COLO829 (cell line): ENCODE measurements at regions not wholly inside any gene's neighbourhood (a gene's known extent, or its start where the extent isn't known, plus 50 kb on each side); places are given as distances from the start of the nearest gene placed in this dataset.

Experiments used
- DNase-seq: peaks from one replicate; pipeline ENCODE4 v3.0.0; 2012; ENCODE audit warnings: low spot score

DNA sequence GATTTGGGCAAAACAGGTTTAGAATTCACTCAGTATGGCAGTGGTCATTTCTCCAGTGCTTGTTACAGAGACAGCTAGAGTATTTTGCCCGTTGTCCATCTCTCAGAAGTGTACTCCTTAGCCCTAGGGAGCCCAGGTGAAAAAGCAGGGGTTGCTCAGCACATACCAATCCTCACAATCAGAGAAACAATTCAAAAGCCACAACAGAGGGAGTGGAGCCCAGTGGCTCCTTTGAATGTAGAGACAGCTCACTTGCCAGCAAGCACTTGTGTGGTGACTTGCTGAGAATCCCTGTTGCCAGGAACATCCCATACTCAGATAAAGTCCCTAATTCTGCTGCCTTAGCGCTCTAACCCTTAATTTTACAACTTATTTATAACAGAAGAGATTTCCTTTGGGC lies 1488.3 kb downstream of the RPA4 start:
- no peak for DNase-seq

DNA sequence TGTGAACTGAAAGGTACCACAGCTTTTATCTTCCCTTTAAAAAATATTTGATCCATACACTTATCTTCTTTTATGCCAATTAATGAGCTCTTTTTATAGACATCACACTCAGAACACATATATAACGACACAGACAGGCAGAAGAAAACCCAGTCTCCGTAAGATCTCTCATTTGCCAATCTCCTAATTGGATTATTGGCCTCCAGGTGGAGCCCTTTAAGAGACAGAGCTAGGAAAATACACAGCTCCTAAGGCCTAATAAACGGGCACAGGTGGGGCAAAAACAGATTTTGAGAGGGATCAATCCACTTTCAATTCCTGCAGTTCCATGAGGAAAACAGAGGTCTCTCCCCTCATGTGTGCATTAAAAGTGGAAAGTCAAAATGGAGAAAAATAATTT lies 1495.4 kb downstream of the RPA4 start:
- DNase-seq = no peak

DNA sequence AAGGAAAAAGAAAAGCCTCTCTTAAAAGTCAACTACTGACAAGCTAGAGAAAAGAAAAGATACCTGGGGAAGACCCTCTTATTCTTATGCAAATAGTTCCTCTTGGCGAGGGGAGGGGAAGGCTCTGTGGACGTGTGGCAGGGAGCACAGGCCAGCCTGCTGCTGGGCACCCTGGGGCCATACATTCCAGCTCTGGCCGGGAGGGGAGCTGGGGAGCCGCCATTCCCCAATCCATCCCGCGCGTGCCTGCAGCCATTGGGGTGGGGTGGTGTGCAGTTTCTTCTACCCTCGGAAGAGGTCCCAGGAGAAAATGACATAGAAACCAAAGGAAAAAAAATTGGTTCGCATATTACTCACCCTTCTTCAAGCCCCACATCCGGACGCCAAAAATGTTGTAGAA lies 1496.4 kb downstream of the RPA4 start:
- no peak for DNase-seq

DNA sequence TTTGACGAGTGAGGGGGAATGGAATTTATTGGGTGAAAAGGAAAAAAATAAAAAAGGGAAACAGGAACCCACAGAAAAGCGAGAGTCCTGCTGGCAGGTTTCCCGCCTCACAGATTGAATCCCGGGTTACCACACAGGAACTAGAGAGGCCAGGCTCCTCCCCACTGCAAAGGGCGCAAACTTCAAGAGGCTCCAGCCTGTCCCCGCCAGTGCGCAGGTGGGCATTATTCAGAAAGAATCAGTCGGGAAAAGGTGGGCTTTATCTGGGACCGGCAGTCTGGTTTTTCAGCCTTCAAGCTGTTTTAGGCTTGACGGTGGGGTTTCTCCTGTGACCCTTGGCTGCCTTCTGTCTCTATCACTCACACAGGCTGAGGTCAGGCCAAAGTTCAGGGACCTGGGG lies 1496.8 kb downstream of the RPA4 start:
- DNase-seq = no peak

DNA sequence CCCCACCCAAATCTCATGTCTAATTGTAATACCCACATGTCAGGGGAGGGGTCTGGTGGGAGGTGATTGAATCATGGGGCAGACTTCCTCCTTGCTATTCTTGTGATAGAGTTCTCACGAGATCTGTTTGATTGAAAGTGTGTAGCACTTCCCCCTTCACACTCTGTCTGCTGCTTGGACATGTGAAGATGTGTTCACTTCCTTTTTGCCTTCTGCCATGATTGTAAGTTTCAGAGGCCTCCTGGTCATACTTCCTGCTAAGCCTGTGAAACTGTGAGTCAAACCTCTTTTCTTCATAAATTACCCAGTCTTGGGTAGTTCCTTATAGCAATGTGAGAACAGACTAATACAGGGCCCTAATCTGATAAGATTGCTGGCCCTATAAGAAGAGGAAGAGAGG lies 1514.8 kb downstream of the RPA4 start:
- DNase-seq = no peak

DNA sequence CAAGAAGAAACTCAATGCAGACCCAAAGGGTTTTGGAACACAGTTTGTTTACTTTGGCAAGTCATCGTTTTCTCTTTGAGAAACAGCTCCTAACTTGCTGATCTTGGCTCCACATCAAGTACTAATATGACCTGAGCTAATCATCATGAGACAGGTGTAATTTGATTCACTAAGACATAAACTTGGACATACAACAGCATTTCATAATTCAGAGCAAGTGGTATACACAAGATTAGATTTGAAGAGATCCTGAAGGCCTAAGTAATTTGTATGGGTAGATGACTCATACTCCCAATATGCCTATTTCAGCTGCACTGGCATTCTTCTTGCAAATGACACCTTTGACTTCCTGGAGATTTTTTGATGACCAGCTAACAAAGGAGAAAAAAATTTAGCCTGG lies 1521.7 kb downstream of the RPA4 start:
- no peak for DNase-seq

DNA sequence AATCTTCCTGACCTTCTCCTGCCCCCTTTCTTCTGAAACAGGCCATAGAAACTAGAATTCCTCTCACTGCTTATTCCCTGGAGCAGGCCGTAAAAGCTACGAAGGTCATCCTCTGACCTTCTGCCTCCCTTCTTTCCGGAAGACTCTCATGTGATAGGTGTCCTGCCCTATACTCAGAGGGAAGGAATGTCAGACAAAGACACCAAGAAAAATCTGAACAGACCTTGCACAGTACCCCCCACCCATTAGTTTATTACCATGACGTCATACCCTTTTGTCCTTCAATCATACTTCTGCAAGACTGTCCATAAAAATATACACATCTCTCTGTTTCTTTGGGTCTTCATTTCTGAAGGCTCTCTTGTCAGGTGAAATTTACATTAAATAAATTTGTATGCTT lies 1523.9 kb downstream of the RPA4 start:
- peak; percentile 0 for DNase-seq

DNA sequence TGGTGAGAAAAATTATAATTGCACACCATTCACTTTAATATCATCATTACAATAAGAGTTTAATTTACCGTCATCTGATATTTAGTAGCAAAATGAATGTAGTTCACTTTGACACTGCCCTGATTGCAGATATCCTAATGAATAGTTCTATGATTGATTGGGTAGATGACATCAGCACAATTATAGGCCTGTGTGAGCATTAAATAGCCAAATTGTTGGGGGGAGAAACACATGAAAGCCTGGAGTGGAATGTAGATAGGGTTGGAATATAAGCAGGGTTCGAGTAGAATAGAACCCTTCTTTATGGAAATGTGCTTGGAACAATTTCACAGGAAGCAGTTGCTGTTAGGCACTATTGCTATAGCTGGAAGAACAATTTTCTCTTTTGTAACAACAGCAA lies 1526.2 kb downstream of the RPA4 start:
- DNase-seq = no peak

DNA sequence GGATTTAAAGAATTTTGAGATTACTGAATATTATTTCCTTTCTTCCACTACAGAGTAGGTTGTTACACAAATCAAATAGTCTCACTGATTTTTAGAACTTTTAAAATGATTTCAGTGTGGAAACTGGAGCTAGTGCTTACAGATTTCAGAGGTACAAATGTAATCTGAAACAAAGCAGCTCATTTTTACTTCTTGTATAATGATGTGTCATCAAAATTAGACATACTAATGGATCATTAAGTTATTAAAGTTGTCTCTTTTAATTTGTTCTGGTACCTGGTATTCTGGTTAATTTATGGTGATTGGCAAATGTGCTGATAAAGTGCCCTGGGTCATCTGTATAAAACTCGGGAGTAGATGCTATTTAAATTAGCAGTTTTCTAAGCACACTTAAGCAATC lies 1528.3 kb downstream of the RPA4 start:
- DNase-seq = no peak

DNA sequence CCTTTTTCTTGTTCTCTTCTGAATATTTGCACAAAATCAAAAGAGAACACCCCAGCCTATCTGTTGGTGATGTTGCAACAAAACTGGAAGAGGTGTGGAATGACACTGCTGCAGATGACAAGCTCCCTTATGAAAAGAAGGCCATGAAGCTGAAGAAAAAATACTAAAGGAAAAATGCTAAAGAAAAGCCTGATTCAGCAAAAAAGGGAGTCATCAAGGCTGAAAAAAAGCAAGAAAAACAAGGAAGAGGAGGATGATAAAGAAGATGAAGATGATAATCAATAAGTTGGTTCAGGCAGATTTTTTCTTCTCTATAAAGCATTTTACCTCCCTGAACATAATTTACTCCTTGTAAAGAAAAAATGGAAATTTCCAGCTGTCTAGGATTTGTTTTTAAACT lies 1538.8 kb downstream of the RPA4 start:
- no peak for DNase-seq

DNA sequence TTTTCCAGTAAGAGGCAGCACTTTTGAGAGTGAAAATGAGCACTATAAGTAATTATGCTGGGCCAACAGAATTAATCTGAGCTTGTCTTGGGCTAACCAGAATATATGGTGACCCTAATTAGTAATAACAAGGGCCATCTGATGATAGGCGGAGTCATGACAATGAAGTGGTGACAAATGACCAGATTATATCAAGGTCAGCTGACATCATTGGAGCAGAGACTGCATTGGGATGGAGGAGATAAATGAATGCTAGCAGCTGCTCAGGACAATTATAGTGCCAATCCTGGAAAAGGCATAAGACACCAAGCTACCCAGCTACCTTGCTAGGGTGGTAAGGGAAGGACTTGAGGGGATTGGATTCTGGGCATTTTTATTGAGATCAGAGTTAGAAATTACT lies 1548.7 kb downstream of the RPA4 start:
- no peak for DNase-seq

DNA sequence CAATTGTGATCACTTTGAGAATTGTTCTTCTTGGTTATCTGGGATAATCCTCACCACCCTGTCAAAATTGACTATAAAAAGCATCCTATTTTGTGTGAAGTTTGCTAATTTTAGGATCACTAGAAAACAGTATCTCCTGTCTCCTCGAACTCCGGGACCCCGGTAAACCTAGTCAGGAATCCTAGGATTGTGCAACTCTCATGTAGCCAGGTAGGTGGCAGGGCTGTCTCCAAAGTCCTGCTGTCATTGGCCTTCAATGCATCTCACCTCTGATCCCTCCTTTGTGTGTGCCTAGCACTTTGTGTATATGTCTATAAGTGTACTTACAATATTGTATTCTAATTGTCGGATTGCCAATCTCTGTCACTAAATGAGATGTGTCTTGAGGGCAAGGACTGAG lies 1564.8 kb downstream of the RPA4 start:
- DNase-seq = no peak

DNA sequence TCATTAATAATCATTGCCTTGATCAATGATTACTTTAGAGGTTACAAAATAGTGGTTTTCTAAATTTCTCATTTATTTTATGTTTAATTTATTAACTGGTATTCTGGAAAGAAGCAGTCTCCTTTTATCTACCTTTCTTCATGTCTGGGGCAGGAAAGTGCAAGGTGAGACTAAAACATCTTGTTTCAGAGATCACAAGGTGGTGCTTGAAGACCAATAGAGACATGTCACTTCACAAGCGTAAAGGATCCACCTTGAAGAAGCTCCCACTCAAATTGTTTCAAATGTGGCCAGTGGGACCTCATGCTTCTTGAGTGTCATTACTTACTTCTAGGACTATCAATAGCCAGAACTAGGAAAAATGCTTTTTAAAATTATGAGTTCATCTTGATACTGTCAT lies 1568.7 kb downstream of the RPA4 start:
- DNase-seq = no peak

DNA sequence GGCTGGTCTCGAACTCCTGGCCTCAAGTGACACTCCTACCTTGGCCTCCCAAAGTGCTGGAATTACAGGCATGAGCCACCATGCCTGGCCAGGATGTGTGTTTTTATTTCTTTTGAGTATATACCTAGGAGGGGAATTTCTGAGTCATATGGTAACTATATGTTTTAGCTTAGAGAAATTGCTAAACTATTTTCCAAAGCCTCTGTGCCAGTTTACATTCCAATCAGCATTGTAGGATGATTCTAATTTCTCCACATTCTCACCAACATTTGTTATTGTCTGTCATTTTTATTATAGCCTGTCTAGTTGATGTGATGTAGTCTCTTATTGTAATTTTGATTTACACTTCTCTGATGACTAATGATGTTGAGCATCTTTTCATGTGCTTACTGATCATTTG lies 1576.0 kb downstream of the RPA4 start:
- no peak for DNase-seq

DNA sequence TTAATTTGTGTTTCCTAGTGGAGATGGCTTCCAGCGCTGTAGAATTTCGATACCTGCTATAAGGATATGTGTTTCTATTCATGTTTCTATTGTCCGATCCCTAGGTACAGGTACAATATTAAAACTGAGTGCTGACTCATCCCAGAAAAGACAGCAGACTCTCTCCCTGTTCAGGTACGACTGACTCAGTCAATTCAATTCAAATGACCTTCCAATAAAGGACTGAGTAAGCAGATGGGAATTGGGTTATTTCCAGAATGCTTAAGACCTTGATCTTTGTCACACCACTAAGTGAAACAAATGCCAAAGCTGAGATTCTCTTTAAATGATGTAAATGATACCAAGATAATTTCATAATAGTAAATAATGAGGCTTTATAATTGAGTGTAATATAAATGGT lies 1596.9 kb downstream of the RPA4 start:
- DNase-seq = no peak

DNA sequence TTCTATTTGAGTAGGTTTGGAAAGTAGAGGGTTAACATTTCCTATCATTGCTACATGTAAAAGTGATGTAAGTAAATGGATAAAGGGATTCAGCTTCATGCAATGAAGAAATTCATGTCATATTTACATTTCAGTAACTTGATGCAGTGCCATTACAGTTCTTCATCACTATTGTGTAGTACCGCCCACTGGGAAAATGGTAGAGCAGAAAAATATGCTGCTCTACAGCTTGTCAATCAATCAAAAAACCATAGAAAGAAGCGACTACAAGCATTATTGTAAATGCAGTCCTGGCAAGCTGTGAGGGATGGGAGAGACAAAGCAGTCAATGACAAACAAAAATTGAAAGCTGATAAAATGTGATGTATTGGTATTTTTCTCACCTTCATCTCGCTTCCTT lies 1597.9 kb downstream of the RPA4 start:
- no peak for DNase-seq

DNA sequence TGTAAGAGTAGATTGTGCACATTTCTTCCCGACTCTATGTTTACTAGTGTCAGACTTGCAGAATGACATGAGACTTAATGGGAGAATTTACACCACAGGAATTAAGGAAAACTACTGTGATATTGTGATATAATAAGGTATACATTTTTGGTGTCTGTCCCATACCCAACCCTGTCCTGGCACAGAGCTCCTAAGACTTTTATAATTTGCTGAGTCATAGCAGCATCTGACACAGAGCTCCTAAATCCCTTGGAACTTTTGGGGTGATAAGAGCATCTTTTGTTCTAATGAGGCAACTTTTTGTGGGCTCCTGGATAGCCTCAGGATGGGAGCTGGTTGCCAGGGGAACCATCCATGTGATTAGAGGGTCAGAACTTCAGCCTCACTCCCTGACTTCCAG lies 1607.0 kb downstream of the RPA4 start:
- DNase-seq = no peak

DNA sequence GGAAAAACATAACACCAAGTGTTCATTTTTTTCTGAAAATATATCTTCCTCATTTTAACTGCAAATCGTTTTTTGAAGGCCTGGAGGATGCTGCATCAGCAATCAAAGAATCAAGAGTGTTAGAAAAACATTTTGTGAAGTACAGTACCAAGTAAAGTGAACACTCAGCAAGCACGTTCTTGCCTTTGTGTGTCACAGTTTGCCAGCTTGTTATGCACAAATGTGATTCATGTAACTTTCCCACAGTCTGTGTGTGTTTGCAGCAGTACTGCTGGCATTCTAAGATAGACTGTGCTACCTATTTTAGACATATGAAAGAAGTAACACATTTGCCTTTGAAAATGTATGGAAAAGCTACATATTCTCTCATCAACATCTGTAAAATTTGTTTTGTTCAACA lies 1617.7 kb downstream of the RPA4 start:
- no peak for DNase-seq

DNA sequence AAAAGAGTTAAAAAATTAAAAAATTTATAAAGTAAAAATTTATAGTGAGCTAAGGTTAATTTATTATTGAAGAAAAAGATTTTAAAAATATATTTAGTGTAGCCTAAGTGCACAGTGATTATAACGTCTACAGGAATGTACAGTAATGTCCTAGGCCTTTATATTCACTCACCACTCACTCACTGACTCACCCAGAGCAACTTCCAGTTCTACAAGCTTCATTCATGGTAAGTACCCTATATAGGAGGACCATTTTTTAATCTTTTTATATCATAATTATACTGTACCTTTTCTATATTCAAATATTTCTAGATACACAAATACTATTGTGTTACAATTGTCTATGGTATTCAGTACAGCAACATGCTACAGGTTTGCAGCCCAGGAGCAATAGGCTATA lies 1623.2 kb downstream of the RPA4 start:
- DNase-seq = no peak

DNA sequence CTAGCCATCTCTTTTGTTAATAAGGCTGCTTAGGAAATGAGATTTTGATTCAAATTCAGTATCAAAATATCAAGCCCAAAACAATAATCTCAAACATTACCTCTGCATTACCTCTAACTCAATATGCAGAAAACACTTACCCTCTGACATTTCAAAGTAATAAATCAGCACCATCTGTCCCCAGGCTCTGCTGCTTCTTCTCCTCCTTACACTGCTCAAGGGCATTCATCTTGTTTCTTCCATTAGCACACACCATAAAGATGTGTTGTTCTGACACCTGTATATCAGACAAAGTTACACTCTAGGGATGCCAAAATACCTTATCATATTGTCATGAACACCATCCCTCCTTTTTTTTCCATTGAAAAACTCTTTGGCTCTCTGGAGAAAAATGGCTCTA lies 1630.3 kb downstream of the RPA4 start:
- no peak for DNase-seq

DNA sequence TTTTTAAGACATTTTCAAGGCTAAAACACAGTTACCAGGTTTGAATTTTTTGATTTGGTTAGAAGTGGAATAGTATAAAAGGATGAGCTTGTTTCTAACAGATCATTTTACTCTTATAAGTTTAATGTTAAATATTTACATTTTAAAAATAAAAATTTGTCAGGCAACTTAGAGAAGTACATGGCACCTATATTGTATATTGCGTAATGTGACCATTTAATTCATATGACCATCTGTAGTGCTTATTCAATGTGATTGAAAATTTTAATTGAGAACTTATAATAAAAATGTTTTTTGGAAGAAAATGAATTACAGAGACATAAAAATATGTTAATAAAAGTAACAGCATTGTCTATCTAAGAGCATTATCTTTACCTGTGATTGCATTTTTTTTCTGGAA lies 1632.4 kb downstream of the RPA4 start:
- no peak for DNase-seq

DNA sequence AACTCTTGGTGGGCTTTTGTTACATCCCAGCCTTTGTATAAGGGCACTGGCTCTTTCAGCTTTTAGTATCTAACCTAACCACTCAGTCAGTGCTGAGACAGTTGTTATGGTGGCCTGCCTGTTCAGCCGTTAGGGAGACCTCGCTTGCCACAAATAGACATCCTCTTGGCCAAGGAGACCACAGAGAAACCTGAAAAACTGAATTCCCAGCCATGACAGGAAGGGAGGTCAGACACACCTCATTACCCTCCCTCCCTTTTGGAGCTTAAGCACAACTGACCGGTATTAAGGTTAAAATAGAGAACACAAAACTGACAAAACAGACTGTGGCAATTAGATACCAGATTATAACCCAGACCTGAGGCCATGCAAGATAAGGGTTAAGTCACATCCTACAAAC lies 1639.3 kb downstream of the RPA4 start:
- DNase-seq = no peak

DNA sequence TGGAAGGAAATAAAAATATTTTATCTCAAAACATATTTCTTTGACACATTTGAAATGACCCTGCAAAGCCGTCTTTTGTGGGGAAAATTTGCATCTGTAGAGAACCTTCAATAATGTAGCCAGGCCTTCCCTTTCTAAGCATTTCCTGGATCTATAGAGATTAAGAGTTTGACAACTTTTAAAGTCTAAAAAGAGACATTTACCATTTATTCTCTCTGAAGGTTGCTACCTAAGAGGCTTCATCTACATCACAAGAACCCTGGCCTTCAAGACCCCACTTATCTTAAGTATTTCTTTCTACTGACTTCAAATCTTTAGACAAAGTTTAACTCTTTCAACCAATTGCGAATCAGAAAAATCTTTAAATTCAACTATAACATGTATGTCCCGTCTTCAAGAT lies 1639.8 kb downstream of the RPA4 start:
- DNase-seq = no peak

DNA sequence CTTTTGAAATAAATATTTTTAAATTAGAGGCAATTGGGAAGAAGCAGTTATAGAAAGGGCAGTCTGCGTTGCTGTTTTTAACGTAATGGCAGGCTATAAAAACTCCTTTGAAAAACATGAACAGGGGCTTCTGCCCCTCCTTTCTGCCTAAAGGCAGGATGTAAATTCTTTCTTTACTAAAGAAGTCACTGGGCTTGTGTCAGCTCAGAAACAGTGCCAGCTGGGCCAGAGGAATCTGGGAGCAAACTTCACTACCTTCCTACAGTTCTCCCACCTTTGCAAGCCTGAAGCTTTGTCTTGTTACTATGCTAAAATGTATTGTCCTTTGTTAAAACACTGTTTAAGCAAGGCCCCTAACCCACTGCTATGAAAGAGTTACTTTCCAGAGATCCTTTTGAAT lies 1664.8 kb downstream of the RPA4 start:
- no peak for DNase-seq

DNA sequence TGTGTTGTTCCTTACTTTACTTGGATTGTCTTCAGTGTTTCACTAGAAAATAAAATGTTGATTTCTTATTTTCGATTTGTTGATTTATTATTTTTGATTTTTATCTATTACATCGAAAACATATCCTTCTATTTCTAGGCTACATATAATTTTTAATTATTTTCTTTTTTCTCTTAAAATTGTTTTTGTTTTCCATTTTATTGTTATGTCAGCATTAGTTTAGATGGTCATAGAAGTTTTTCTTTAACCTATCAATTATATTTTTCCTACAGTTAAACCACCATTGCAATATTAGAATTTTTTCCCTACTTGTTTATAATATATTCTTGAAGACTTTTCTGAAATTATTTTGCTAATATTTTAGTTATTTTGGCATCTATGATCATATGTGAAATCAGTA lies 1685.1 kb downstream of the RPA4 start:
- DNase-seq = no peak

DNA sequence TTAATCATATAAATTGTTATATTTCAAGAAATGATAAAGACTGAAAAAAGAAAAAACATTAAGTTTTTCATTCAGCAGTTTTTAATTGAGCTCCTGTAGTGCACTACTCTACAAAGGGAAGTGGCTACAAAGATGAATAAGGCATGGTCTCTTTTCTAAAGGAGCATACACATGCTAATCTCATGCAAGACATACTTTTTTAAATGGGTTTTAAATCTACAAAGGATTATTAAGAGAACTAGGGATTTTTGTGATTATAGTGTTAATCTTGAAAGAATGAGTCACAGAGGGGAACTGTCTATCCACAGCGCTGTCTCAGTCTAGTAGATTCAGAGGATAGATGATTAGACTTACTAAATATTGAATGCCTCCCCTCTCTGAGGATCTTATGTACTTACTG lies 1722.2 kb downstream of the RPA4 start:
- DNase-seq = no peak
